Immature natural killer cell (primary cell): ENCODE measurements at regions not wholly inside any gene's neighbourhood (a gene's known extent, or its start where the extent isn't known, plus 50 kb on each side); places are given as distances from the start of the nearest gene placed in this dataset.

Experiments used
- DNase-seq, 3 donors: peaks; one replicate each; pipeline ENCODE4 v3.0.0; 2022; ENCODE audit warnings: mixed read lengths in 1 of 3
- H3K27ac Mint-ChIP-seq, 6 donors: one replicate each; pipeline ENCODE4 v1.8.0; 2020; ENCODE audit warnings: mixed read lengths in 6 of 6, mild to moderate bottlenecking in 5 of 6, inconsistent platforms in 4 of 6, moderate library complexity in 3 of 6
- H3K27me3 Mint-ChIP-seq, 3 donors: one replicate each; pipeline ENCODE4 v1.8.0; 2020 to 2021; ENCODE audit warnings: low read depth in 3 of 3, mild to moderate bottlenecking in 3 of 3, mixed read lengths in 3 of 3, moderate library complexity in 3 of 3, inconsistent platforms in 1 of 3
- H3K36me3 Mint-ChIP-seq, 3 donors: one replicate each; pipeline ENCODE4 v1.8.0; 2020; ENCODE audit warnings: mixed read lengths in 3 of 3, inconsistent platforms in 2 of 3, mild to moderate bottlenecking in 2 of 3
- H3K4me1 Mint-ChIP-seq, 2 donors: one replicate each; pipeline ENCODE4 v1.8.0; 2020; ENCODE audit warnings: inconsistent platforms in 2 of 2, mild to moderate bottlenecking in 2 of 2, mixed read lengths in 2 of 2, moderate library complexity in 1 of 2
- H3K4me3 Mint-ChIP-seq, 5 donors: one replicate each; pipeline ENCODE4 v1.8.0; 2020; ENCODE audit warnings: mild to moderate bottlenecking in 5 of 5, mixed read lengths in 5 of 5, inconsistent platforms in 3 of 5, moderate library complexity in 3 of 5
- H3K9me3 Mint-ChIP-seq, 6 donors: one replicate each; pipeline ENCODE4 v1.8.0; 2020; ENCODE audit warnings: mild to moderate bottlenecking in 6 of 6, mixed read lengths in 6 of 6, inconsistent platforms in 4 of 6, moderate library complexity in 3 of 6

DNA sequence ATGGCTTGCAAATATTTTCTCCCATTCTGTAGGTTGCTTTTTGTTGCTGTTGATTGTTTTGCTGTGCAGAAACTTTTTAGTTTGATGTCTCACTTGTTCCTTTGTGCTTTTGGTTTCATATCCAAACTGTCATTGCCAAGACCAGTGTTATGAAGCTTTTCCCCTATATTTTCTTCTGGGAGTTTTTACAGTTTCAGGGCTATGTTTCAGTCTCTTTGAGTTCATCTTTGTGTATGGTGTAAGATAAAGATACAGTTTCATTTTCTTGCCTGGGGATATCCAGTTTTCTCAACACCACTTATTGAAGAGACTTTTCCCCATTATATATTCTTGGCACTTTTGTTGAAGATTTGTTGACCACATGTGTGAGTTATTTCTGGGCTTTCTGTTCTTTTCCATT is 139.9 kb downstream of the MRPL57 start:
- Mint-ChIP-seq H3K27me3 (peaks cover 0 to 5% (median 2%) of the 10 kb centered on the region in 3 donors), H3K4me3 (no peak overlapping the region), H3K9me3 (no peaks in the 10 kb centered on the region), H3K27ac (no peak overlapping the region), H3K4me1 (peaks cover 0 to 4% of the 10 kb centered on the region in 2 donors), H3K36me3 (peaks cover 6 to 7% (median 6%) of the 10 kb centered on the region in 3 donors)
- no peak for DNase-seq

DNA sequence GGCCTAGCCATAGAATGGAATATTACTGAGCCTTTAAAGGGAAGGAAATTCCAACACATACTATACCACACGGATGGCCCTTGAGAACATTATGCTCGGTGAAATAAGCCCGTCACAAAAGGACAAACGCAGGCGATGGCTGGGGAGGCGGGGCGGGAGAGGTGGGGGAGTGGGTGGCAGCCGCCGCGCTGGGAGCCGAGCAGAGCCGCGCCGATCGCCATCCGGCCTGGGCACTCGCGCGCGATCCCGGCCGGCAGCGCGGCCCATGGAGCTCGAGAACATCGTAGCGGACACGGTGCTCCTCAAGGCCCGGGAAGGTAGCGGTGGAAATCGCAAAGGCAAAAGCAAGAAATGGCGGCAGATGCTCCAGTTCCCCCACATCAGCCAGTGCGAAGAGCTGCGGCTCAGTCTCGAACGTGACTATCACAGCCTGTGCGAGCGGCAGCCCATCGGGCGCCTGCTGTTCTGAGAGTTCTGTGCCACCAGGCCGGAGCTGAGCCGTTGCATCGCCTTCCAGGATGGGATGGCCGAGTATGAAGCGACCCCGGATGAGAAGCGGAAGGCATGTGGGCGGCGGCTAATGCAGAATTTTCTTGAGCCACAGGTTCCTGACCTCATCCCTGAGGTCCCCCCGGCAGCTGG is 140.1 kb downstream of the ZDHHC20 start:
- Mint-ChIP-seq H3K36me3 (peaks cover 3 to 6% (median 6%) of the 10 kb centered on the region in 3 donors), H3K27ac (peak overlapping the region in 1 of 6 donors; percentile 60), H3K4me3 (peak overlapping the region in 4 of 5 donors; percentile 38 to 64 (median 56)), H3K27me3 (peaks cover 0 to 5% (median 2%) of the 10 kb centered on the region in 3 donors), H3K4me1 (peaks cover 0 to 4% of the 10 kb centered on the region in 2 donors), H3K9me3 (no peaks in the 10 kb centered on the region)
- no peak for DNase-seq

DNA sequence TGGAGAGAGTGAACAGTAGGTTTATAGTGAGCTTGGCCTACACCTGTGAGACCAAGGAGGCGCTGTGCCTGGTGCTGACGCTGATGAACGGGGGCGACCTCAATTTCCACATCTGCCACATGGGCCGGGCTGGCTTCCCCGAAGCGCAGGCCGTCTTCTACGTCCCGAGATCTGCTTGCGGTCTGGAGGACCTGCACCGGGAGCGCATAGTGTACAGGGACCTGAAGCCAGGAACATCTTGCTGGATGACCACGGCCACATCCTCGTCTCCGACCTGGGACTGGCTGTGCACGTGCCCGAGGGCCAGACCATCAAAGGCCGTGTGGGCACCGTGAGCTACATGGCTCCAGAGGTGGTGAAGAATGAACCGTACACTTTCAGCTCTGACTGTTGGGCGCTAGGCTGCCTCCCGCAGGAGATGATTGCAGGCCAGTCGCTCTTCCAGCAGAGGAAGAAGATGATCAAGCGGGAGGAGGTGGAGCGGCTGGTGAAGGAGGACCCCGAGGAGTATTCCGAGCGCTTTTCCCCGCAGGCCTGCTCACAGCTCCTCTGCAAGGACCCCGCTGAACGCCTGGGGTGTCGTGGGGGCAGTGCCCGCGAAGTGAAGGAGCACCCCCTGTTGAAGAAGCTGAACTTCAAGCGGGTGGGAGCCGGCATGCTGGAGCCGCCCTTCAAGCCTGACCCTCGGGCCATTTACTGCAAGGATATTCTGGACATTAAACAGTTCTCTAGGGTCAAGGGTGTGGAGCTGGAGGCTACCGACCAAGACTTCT is 139.0 kb downstream of the ZDHHC20 start:
- no peaks in the 10 kb centered on the region for H3K9me3 Mint-ChIP-seq
- peaks cover 0 to 5% (median 2%) of the 10 kb centered on the region in 3 donors for H3K27me3 Mint-ChIP-seq
- no peak overlapping the region for H3K4me3 Mint-ChIP-seq
- peaks cover 3 to 6% (median 6%) of the 10 kb centered on the region in 3 donors for H3K36me3 Mint-ChIP-seq
- no peak overlapping the region for H3K27ac Mint-ChIP-seq
- peaks cover 0 to 4% of the 10 kb centered on the region in 2 donors for H3K4me1 Mint-ChIP-seq
- DNase-seq, result no peak

DNA sequence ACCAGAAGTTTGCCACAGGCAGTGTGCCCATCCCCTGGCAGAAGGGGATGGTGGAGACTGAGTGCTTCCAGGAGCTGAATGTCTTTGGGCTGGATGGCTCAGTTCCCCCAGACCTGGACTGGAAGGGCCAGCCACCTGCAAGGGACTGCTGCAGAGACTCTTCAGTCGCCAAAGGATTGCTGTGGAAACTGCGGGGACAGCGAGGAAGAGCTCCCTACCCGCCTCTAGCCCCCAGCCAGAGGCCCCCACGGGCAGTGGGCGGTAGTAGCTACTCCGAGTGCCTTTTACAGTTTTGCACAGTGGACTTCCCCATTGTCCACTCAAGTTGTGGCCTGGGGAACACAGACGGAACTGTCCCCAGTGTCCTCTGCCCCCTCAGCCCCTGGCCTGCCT is 138.5 kb downstream of the ZDHHC20 start:
- H3K27ac Mint-ChIP-seq, result no peak overlapping the region

DNA sequence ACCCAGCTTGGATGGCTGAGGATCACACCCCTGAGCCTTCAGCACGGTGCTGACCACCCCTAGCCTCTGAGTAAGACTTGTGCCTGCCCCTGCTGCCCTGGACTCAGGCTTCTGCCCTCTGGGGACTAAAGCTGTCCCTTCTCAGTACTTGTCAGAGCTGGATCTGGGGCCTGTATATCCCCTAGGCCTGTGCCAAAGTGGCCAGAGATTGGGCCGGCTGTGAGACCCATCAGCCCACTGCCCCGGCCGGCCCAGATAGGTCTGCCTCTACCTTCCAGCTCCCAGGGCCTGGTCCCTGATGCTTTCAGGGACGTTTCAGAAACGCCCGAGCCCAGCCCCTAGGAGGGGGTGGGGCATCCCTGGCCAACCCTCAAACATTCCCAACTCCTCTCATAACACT is 137.8 kb downstream of the ZDHHC20 start:
- Mint-ChIP-seq H3K36me3 (peaks cover 3 to 6% (median 6%) of the 10 kb centered on the region in 3 donors), H3K27ac (no peak overlapping the region), H3K4me1 (peaks cover 6 to 10% of the 10 kb centered on the region in 2 donors), H3K9me3 (no peaks in the 10 kb centered on the region), H3K27me3 (peaks cover 0 to 5% (median 2%) of the 10 kb centered on the region in 3 donors), H3K4me3 (no peak overlapping the region)
- DNase-seq, result no peak

More for the DNA sequence above, 138.5 kb downstream of the ZDHHC20 start:
- Mint-ChIP-seq H3K36me3 (peaks cover 3 to 6% (median 6%) of the 10 kb centered on the region in 3 donors), H3K9me3 (no peaks in the 10 kb centered on the region), H3K4me1 (peaks cover 2 to 6% of the 10 kb centered on the region in 2 donors), H3K4me3 (no peak overlapping the region), H3K27me3 (peaks cover 0 to 5% (median 2%) of the 10 kb centered on the region in 3 donors)
- DNase-seq, result no peak

DNA sequence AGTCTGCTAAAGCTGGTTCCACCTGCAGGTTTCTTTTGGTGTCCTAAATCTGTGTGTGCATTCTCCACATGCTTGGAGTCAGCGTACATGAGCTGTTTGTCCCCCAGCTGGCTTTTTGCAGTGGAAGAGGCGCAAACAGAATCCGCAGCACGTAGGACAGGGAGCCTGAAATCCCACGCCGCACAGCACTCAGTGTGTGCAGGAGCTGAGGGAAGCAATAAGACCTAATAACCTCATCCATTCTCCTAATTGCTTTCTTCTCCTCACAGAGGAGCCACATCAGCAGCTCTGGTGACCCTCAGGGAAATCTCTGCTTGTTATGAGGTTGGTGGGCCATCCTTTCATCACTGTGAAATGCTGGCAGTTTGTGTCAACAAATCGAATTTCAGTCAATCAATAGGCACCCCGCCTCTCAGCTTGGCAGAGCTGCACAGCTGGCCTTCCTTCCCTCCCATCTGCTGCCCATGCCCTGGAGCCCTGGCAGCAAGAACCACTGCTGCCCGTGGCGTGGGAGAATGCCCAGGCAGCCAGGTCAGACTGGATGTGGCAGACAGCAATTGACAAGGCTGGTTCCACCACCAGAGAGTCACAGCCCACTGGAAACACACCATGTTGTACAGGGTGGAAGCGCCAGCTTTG is 136.7 kb downstream of the ZDHHC20 start:
- H3K4me1 Mint-ChIP-seq, result peaks cover 6 to 10% of the 10 kb centered on the region in 2 donors
- no peak for DNase-seq
- no peak overlapping the region for H3K27ac Mint-ChIP-seq
- H3K27me3 Mint-ChIP-seq, result peaks cover under 1 to 5% (median 2%) of the 10 kb centered on the region in 3 donors
- H3K36me3 Mint-ChIP-seq, result peaks cover 3 to 6% (median 3%) of the 10 kb centered on the region in 3 donors
- peaks cover 0 to 1% (median 0%) of the 10 kb centered on the region in 6 donors for H3K9me3 Mint-ChIP-seq
- no peak overlapping the region for H3K4me3 Mint-ChIP-seq
